HG03571 (cell line): ENCODE measurements at regions not wholly inside any gene's neighbourhood (a gene's known extent, or its start where the extent isn't known, plus 50 kb on each side); places are given as distances from the start of the nearest gene placed in this dataset.
"Not testable (repeated sequence)": the region's sequence is repeated elsewhere in the genome, so short reads cannot be mapped to it uniquely, and the experiment has no call there.

ENCODE experiments used
- ATAC-seq: cut with Tn5 transposase; IDR thresholded peaks from one replicate; pipeline ENCODE4 v1.9.1; 2021; ENCODE audit not compliant: unreplicated experiment

DNA sequence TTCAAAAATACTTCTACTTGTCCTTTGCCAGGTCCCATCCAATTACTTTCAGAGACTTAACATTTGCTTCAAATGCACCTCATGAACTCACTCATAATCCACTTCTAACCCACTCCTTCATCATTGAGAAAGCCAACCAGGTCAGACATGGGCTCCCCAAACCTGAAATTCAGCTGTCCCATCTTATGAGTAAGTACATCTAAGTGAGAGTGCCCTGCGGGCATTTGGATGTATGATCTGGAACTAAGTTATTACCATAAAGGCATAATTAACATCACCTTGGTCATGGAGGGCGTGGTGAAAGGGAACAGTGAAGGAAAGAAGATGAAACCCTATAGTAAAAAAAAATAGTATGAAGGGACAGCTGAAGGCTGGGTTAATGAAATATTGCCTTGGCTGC lies 896.8 kb downstream of the C6orf118 start:
- no peak for ATAC-seq

- no peak for ATAC-seq
Observed at GRCh38 chr6:164410017-164410416, 899.4 kb downstream of the C6orf118 start.

DNA sequence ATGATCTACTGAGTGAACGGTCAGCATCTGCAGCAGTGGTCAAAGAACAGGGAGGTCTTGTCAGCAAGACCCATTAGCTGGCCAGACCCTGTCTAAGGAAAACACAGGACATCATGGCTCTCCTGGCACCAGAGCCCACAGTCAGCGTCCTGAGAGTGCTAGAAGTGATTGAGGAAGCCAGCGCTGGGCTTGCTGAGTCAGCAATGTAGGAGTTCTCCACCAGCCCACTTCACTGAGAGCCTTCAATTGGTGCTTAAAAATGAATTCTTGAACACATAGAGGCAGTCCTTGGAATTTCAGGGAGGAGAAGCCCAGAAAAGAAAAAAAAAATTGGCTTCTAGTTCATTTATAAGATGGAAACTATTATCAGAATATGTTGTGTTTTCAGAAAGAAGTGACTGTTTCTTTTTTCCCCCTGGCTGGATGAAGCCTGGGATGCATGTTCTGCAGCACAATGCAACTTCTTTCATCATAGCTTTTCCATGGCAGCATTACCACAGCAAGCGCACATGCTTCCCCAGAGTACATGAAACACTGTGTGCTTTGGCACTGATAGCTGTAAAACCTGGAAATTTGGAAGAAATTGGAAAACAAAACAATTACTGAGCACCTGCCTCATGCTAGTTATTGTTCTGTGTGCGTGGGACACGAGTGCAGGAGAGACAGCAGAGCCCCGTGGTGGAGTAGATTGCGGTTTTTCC lies 899.9 kb downstream of the C6orf118 start:
- ATAC-seq = no peak

DNA sequence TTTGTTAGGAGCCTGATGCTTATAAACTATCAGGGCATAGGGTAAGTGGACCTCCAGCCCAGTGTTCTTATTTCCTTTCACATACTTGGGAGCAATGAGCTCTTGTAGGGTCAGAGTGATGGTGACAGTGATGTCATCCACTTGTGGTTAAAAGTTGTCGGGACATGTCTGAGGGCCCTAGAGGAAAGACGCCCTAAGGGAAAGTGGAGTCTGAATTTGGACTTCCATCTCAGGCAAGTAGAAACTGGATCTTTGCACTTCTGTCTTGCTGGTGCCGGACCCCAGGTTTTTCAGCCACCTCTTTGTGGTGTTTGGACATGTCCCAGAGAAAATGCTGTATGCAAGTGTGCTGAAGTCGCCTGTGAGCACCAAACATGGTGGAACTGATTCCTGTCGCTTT lies 900.5 kb downstream of the C6orf118 start:
- no peak for ATAC-seq

DNA sequence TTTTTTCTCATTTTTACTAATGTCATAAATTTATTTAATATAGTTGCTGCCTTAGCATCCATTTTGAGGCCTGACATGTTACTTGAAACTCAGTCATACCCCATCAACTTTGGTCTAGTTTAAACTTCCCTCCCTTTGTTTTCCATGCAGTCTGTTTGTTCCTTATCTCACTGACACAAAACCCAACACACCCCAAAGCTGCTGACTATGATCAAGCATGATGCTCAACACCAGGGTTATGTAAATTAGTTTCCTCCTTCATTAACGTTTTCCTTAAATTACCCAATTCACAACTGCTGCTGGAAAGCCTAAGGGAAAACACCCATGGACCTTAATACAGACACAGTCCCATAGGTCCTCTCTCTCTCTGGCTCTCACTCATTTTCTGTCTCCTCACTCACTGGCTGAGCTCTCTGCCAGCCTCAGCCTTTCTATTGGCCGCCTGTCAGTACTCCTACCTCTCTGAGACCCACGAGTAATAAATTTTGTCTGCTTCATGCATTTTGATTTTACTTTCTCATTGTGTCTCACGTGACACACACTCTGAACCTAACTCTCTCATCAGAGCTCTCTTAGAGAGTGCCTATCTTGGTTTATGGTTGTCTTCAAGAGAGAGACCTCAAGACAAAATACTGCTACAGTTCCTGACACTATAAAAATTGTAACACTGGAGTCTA lies 904.5 kb downstream of the C6orf118 start:
- no peak for ATAC-seq

DNA sequence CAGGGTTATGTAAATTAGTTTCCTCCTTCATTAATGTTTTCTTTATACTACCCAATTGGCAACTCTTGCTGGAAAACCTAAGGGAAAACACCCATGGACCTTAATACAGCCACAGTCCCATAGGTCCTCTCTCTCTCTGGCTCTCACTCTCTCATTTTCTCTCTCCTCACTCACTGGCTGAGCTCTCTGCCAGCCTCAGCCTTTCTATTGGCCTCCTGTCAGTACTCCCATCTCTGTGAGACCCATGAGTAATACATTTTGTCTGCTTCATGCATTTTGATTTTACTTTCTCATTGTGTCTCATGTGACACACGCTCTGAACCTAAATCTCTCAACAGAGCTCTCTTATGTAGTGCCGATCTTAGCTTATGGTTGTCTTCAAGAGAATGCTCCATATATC lies 907.5 kb downstream of the C6orf118 start:
- no peak for ATAC-seq

GRCh38 chr6:164398647-164399046 lies 910.8 kb downstream of the C6orf118 start:
- ATAC-seq = no peak

DNA sequence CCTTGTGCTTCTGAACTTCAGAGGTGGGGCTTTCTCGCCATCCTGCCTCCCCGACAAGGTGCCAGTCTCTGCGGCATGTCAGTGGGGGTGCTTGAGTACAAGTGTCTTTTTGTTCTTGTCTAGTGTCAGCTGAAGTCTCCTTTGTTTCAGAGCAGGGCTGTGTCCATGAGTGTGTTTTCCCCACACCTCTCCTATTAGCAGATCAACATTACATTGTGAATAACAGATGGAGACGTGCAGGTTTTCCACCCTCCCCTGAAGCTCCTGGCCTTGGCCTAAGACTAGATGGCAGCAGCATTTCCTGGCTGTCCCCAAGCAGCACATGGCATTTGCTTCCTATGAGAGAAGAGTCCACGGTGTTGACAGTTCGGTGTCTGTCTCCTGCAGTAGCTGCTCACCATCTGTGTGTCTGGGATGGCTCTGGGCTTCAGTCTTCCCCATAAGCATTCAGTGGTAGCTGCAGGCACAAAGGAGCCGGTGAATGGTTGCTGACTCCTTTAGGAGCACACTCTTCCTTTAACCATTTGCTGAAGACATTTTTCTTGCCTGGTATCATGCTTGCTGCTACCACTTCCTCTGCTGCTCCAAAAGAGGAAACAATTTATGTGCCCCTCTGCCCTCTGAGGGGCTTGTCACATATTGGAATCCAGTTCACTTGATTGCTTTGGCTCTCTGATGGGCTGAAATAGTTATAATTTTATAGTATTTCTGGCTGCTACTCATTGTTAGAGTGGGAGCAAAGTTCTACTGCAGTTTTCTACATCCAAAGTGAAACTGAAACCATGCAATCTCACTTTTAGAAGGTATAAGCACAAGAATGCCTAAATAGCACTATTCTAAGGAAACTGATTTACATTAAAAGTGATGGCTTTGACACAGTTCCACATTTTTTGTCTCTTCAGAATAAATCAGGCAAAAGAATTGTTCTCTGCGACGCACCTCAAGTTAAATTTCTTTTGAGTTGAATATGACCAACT lies 913.0 kb downstream of the C6orf118 start:
- no peak for ATAC-seq

- ATAC-seq = no peak
Observed at GRCh38 chr6:164379795-164380194, 929.6 kb downstream of the C6orf118 start.

- ATAC-seq = no peak
Observed at GRCh38 chr6:164378330-164378729, 931.1 kb downstream of the C6orf118 start.

DNA sequence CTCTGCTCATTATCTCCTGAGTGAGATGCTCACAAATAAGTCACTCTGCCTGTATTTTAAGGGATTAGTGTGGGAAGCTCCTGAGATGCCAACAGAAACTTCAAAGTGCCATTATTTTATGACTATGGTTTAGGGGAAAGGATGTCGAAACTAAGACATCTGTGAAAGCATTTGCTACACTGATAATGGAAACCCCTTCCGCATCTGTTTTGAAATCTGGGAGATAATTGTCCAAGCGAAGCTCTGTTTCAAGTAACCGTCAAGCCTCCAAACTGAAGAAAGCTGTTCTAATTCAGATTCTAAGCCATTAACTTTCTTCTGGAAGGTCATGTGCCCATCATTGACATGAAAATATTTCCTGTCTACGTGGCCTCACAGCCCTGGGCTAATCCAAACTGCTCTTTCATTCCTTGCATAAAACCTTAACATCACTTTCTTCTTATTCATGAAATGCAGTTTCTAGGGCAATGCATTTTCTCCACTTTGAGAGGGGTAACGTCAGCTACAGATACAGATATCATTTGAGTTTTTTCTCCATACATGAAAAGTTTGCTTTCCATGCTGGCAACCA lies 932.0 kb downstream of the C6orf118 start:
- ATAC-seq = no peak

DNA sequence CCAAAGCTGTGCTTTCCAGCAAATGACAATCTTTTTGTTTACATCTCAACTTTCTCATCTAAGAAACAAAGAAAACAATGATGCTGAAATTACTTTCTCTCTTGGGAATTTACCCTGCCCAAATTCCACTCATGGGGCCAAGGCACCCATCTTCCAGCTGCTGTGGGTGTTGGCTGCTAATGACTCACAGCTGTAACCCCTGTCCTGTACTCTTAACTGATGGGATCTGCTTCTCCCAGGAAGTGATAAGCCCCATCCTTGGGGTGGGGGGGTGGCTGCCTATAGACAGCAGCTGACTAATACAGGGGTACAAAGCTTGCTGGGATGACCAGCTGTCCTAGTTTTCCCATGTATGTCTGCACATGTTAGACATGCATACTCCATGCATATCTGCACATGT lies 938.6 kb downstream of the C6orf118 start:
- ATAC-seq = no peak

DNA sequence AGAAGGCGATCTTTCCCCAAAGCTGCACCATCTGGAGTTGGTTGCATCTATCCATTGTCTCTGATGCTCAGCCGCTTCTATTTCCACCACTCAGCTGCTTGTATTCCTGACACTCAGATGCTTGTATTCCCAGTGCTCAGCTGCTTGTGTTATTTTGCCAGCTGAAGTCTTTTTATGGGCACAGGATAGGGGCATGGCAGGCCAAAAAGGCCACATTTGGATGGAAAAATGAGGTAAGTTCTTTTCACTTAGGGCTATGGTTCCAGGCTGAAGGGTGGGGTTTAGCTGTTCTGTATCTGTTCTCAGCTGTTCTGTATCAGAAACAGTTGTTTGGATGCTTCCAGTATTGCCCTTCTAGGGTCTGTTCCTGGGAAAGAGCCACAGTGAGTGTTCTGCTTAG lies 944.9 kb downstream of the QKI start:
- no peak for ATAC-seq

- no peak for ATAC-seq
Observed at GRCh38 chr6:164359036-164359435, 944.5 kb downstream of the QKI start.

DNA sequence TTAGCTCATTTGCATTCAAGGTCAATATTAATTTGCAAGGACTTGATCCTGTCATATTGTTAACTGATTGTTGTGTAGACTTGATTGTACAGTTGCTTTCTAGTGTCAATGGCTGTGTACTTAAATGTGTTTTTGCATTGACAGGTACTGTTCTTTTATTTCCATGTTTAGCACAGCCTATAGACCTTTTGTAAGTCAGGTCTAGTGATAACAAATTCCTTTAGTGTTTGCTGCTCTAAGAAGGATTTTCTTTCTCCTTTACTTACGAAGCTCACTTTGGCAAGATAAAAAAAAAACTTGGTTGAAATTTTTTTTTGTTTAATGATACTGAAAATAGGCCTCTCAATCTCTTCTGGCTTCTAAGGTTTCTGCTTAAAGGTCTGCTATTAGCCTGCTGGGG lies 942.3 kb downstream of the QKI start:
- ATAC-seq = no peak

- ATAC-seq = no peak
Observed at GRCh38 chr6:164347455-164347854, 932.9 kb downstream of the QKI start.

DNA sequence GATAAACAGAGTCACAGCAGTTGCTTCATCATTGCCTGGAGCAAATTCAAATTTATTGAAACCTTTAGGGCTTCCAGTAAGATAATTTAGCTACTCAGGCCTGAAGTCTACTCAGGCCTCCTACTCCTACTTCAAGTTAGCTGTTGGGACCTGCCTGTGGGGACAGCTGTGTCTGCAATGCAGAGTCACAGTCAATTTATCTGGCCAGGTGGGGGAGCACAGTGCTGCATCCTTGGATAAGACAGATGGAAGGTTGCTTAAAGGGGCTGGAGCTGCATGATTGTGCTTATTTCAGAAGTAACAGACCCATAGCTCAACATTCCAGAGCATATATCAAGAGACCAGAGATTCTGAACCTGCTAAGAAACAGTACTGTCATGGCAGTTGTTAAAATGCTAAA lies 932.1 kb downstream of the QKI start:
- no peak for ATAC-seq

DNA sequence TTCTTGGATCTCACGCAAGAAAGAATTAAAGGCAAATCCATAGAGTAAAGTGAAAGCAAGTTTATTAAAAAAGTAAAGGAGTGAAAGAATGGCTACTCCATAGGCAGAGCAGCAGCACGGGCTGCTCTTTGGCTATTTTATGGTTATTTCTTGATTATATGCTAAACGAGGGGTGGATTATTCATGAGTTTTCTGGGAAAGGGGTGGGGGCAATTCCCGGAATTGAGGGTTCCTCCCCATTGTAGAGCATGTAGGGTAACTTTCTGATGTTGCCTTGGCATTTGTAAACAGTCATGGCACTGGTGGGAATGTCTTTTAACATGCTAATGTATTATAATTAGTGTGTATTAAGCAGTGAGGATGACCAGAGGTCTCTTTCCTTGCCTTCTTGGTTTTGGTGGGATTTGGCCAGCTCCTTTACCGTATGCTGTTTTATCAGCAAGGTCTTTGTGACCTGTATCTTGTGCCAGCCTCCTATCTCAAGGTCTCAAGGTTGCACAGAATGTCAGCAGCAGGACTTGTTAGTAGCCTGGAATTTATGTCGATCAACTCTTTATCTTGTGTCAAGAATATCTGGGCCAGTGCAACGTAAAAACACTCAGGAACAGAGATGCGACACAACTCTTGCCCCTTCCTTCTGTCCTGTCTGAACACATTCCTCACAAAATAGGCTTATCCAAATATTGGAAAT lies 931.4 kb downstream of the QKI start:
- no peak for ATAC-seq

- no peak for ATAC-seq
Observed at GRCh38 chr6:164345327-164345726, 930.8 kb downstream of the QKI start.

DNA sequence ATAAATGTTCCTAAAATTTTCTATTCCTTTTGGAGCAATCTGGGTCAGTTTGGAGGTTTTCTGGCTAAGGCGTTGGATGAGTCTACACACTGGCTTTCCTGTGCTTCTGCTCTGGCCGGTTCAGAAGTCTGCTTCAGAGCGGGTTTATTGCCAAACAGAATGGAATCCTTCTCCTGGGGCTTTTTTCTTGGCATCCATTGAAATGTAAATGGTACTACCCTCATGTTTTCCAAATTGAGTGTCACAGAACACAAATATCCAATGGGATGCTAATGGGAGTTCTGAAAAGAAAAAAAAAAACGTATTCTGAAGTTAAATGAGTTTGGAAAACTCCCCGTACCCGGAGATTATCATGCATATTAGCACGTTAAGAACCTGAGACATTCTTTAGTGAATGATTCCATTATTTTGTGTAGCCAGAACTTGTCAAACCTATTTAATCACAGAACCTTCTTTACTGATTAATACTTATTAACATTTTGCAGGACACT lies 930.3 kb downstream of the QKI start:
- ATAC-seq = no peak

- not testable (repeated sequence) for ATAC-seq
Observed at GRCh38 chr6:164339442-164339841, 924.9 kb downstream of the QKI start.
